ENCODE measurements at regions not wholly inside any gene's neighbourhood (a gene's known extent, or its start where the extent isn't known, plus 50 kb on each side); places are given as distances from the start of the nearest gene placed in this dataset.

DNA sequence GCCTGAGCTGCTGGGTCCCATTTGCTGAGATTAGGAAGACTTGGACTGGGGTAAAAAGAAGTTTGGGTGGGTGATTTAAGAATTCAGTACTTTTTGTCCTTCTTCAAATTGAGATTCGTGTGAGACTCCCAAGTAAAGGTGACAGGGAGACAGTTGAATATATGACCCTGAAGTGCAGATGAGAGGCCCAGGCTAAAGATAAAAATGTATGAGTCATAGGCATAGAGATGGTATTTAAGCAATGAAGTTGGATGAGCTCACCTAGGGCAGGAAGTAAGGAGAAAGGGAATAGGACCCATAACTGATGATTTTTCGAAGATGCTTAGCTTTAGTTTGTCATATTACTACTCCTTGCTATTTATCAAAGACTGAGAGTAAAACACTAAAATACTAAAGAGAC, 255.9 kb upstream of the ADRA1B start:
- TF ChIP-seq, protein P1, sequence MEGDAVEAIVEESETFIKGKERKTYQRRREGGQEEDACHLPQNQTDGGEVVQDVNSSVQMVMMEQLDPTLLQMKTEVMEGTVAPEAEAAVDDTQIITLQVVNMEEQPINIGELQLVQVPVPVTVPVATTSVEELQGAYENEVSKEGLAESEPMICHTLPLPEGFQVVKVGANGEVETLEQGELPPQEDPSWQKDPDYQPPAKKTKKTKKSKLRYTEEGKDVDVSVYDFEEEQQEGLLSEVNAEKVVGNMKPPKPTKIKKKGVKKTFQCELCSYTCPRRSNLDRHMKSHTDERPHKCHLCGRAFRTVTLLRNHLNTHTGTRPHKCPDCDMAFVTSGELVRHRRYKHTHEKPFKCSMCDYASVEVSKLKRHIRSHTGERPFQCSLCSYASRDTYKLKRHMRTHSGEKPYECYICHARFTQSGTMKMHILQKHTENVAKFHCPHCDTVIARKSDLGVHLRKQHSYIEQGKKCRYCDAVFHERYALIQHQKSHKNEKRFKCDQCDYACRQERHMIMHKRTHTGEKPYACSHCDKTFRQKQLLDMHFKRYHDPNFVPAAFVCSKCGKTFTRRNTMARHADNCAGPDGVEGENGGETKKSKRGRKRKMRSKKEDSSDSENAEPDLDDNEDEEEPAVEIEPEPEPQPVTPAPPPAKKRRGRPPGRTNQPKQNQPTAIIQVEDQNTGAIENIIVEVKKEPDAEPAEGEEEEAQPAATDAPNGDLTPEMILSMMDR (IDR thresholded peaks at IDR 0.05): no peak
- no peak for TF ChIP-seq POLR2A (IDR thresholded peaks at IDR 0.05)
